Thymus (tissue), 11 donors: ENCODE measurements at regions not wholly inside any gene's neighbourhood (a gene's known extent, or its start where the extent isn't known, plus 50 kb on each side); places are given as distances from the start of the nearest gene placed in this dataset.

ENCODE experiments used
- DNase-seq, 9 donors: peaks; one replicate each; pipeline ENCODE4 v3.0.0-alpha.2; 2013; ENCODE audit warnings: low spot score in 9 of 9, low read depth in 6 of 9, missing footprints in 1 of 9
- H3K27ac ChIP-seq, 2 donors: one replicate each; pipeline ENCODE4 v1.5.1; 2013; ENCODE audit warnings: control low read depth in 1 of 2, low read depth in 1 of 2, low read length in 1 of 2, mild to moderate bottlenecking in 1 of 2, moderate library complexity in 1 of 2
- H3K27me3 ChIP-seq, 2 donors: one replicate each; pipeline ENCODE4 v1.5.1; 2013; ENCODE audit warnings: low read length in 1 of 2; ENCODE audit not compliant: control insufficient read depth in 2 of 2, insufficient read depth in 1 of 2
- H3K36me3 ChIP-seq, 2 donors: one replicate each; pipeline ENCODE4 v1.5.1; 2013; ENCODE audit warnings: low read length in 1 of 2, mild to moderate bottlenecking in 1 of 2, moderate library complexity in 1 of 2; ENCODE audit not compliant: control insufficient read depth in 2 of 2, insufficient read depth in 2 of 2
- H3K4me1 ChIP-seq, 2 donors: one replicate each; pipeline ENCODE4 v1.5.1; 2013; ENCODE audit warnings: low read length in 2 of 2; ENCODE audit not compliant: control insufficient read depth in 2 of 2, insufficient read depth in 2 of 2
- H3K4me3 ChIP-seq, 2 donors: one replicate each; pipeline ENCODE4 v1.5.1; 2013; ENCODE audit warnings: low read length in 2 of 2, control low read depth in 1 of 2, mild to moderate bottlenecking in 1 of 2
- H3K9me3 ChIP-seq, 2 donors: one replicate each; pipeline ENCODE4 v1.5.1; 2013; ENCODE audit warnings: low read length in 1 of 2, mild to moderate bottlenecking in 1 of 2; ENCODE audit not compliant: control insufficient read depth in 2 of 2, insufficient read depth in 1 of 2
- WGBS: extraction: QIAGEN DNeasy Blood & Tissue Kit; methylation state at CpG from one replicate; pipeline ENCODE4 v1.1.7; 2013; 5-methylcytosine and 5-hydroxymethylcytosine counted together
- donor health status: healthy.

- H3K4me3 ChIP-seq: no peak overlapping the region
- DNase-seq: no peak
- 89% methylated on average over 2 of the region's 2 CpGs for WGBS
- no peaks in the 10 kb centered on the region for H3K9me3 ChIP-seq
- H3K4me1 ChIP-seq: no peaks in the 10 kb centered on the region
- peaks cover 0 to 3% of the 10 kb centered on the region in 2 donors for H3K27me3 ChIP-seq
- no peak overlapping the region for H3K27ac ChIP-seq
- H3K36me3 ChIP-seq: no peaks in the 10 kb centered on the region
Measured at GRCh38 chr2:67841711-67842110, 221.1 kb downstream of the C1D start.

GRCh38 chr2:67842375-67842959, 220.3 kb downstream of the C1D start:
- Histone ChIP-seq H3K4me1 (no peaks in the 10 kb centered on the region), H3K27me3 (peaks cover 0 to 3% of the 10 kb centered on the region in 2 donors), H3K4me3 (no peak overlapping the region), H3K9me3 (no peaks in the 10 kb centered on the region), H3K36me3 (no peaks in the 10 kb centered on the region), H3K27ac (no peak overlapping the region)
- WGBS: 85% methylated on average over 9 of the region's 9 CpGs
- no peak for DNase-seq

GRCh38 chr2:67844024-67844540, 218.7 kb downstream of the C1D start:
- no peak for DNase-seq
- H3K4me1 ChIP-seq: no peaks in the 10 kb centered on the region
- H3K36me3 ChIP-seq: no peaks in the 10 kb centered on the region
- H3K27me3 ChIP-seq: peaks cover 0 to 3% of the 10 kb centered on the region in 2 donors
- 89% methylated on average over 1 of the region's 1 CpG for WGBS
- no peak overlapping the region for H3K27ac ChIP-seq
- no peaks in the 10 kb centered on the region for H3K9me3 ChIP-seq
- no peak overlapping the region for H3K4me3 ChIP-seq

GRCh38 chr2:67845621-67846369, 217.0 kb downstream of the C1D start:
- WGBS: 91% methylated on average over 8 of the region's 8 CpGs
- no peaks in the 10 kb centered on the region for H3K9me3 ChIP-seq
- H3K4me3 ChIP-seq: no peak overlapping the region
- no peaks in the 10 kb centered on the region for H3K36me3 ChIP-seq
- H3K4me1 ChIP-seq: no peaks in the 10 kb centered on the region
- peaks cover 0 to 3% of the 10 kb centered on the region in 2 donors for H3K27me3 ChIP-seq
- no peak overlapping the region for H3K27ac ChIP-seq
- DNase-seq: no peak

GRCh38 chr2:67846370-67847070, 216.3 kb downstream of the C1D start:
- H3K36me3 ChIP-seq: no peaks in the 10 kb centered on the region
- H3K27me3 ChIP-seq: peaks cover 0 to 3% of the 10 kb centered on the region in 2 donors
- no peak overlapping the region for H3K4me3 ChIP-seq
- peak; percentile 5 to 65 (median 22) for DNase-seq
- 26% methylated on average over 16 of the region's 16 CpGs for WGBS
- H3K9me3 ChIP-seq: no peaks in the 10 kb centered on the region
- H3K27ac ChIP-seq: no peak overlapping the region
- H3K4me1 ChIP-seq: no peaks in the 10 kb centered on the region

- no peaks in the 10 kb centered on the region for H3K4me1 ChIP-seq
- DNase-seq: no peak
- 93% methylated on average over 6 of the region's 6 CpGs for WGBS
Measured at GRCh38 chr2:67848551-67849285, 214.1 kb downstream of the C1D start.

GRCh38 chr2:67851016-67851415, 211.8 kb downstream of the C1D start:
- H3K36me3 ChIP-seq: no peaks in the 10 kb centered on the region
- no peak for DNase-seq
- no peak overlapping the region for H3K4me3 ChIP-seq
- H3K9me3 ChIP-seq: no peaks in the 10 kb centered on the region
- no peaks in the 10 kb centered on the region for H3K4me1 ChIP-seq
- peaks cover 0 to 3% of the 10 kb centered on the region in 2 donors for H3K27me3 ChIP-seq
- WGBS: 98% methylated on average over 3 of the region's 3 CpGs
- no peak overlapping the region for H3K27ac ChIP-seq

More at GRCh38 chr2:67848551-67849285, 214.1 kb downstream of the C1D start:
- H3K36me3 ChIP-seq: no peaks in the 10 kb centered on the region
- H3K27me3 ChIP-seq: peaks cover 0 to 3% of the 10 kb centered on the region in 2 donors
- H3K9me3 ChIP-seq: no peaks in the 10 kb centered on the region
- no peak overlapping the region for H3K27ac ChIP-seq
- no peak overlapping the region for H3K4me3 ChIP-seq

- no peak for DNase-seq
- Histone ChIP-seq H3K27me3 (no peaks in the 10 kb centered on the region), H3K4me3 (no peak overlapping the region), H3K9me3 (no peaks in the 10 kb centered on the region), H3K4me1 (no peaks in the 10 kb centered on the region), H3K36me3 (no peaks in the 10 kb centered on the region), H3K27ac (no peak overlapping the region)
- 90% methylated on average over 8 of the region's 8 CpGs for WGBS
Measured at GRCh38 chr2:67851956-67852824, 210.6 kb downstream of the C1D start.
